Hematopoietic multipotent progenitor cell treated with erythropoietin and hydrocortisone succinate and interleukin-3 and kit ligand, for 4 days (in vitro differentiated cells): ENCODE measurements at regions not wholly inside any gene's neighbourhood (a gene's known extent, or its start where the extent isn't known, plus 50 kb on each side); places are given as distances from the start of the nearest gene placed in this dataset.
A peak's percentile ranks its signal among the peaks of the same experiment; 100 is the strongest.

Source experiments
- DNase-seq: peaks from one replicate; pipeline ENCODE4 v3.0.0-alpha.2; 2015

DNA sequence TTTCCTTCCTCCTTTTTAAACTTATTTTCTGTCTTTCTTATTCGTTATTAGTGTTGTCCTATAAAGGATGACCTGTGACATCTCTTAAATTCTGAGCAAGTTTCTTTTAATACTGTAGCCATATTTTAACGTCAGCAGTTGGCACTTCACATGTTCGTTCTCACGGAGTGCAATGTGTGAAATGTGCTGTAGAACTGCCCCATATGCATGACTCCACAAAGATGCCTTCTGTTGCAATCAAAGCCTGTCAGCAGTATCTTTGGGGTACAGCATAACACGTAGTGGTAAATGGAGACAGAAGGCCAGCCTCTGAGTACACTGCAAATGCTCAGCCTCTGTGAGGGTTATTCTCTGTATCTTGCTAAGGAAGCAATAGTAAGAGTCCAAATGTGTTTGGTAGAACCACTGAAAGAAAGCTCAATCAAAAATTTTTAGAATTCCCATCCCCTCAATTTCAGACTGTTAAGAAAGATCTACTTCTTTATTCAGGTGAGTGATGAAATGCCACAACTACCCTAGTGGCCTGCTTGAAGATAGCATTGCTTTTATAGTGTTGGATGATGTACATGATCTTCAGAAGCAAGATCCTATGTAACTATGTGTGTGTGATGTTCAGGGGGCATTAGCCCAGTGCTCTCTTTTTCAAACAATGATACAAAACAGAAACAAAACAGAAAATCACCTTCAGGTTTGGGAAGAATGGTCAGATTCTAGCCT lies 277.7 kb downstream of the TMEM167A start:
- DNase-seq, result no peak

DNA sequence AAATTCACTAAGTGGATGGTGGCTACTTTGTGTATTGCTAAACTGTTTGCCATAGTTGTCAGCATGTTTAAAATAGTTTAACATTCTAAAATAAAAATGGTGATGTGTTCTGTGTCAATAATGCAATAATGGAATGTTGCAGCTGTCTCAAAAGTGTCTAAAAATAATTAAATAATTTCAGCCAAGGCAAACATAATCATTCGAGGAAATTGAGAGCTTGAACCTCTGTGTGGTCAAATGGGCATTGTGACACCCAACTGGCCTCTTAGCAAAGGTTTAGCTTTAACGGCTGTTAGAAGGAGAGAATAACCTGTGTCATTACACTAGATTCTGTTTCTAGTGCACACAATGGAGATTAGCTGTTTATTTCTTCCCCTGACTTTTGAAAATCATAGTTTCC lies 278.5 kb downstream of the TMEM167A start:
- DNase-seq, result no peak

DNA sequence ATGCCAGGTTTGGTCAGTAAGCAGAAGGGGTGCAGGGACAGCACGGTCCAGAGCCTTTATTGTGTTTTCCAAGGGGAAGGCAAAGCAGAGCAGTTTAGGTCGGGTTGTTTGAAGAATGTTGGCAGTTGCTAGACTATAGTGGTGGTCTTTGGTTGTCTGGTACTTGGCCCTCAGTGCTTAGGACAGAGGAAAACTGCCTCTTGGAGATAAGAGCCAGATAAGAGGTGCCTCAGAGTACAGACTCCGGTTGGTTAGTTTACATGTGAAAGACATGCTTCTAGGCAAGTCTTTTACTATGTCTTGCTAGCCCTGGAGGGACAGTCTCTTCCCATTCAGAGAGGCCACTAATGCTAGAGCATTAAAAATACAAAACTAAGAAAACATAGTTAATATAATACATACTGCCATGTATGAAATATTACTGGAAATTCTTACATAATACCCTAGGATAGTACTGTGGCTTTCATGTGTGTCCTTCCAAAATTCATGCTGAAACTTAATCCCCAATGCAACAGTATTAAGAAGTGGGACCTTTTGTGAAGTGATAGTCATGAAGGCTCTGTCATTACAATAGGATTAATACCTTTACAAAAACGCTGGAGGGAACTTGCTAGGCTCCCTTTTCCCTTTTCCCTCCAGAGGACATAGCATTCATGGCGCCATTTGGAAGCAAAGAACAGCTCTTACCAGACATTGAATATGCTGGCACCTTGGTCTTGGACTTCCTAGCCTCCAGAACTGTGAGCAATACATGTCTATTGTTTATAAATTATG lies 280.4 kb downstream of the TMEM167A start:
- DNase-seq, result peak; percentile 35

DNA sequence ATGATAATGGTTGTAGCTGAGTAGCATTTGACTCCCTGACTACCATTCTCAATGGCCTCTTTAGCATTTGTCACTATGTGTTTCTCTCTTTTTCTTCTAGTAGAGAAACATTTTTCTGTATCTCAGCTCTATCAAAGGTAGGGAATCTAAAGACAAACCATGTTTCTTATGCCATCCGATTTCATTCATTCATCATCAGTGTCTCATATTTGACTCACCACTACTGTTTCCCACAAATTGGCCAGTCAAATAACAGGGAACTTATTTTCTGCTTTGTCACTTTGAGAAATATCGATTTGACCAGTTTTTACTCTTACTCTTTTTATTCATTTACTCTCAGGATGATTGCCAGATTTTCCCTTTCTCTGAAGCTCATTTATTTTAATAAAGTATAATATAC lies 282.3 kb downstream of the TMEM167A start:
- DNase-seq, result no peak

DNA sequence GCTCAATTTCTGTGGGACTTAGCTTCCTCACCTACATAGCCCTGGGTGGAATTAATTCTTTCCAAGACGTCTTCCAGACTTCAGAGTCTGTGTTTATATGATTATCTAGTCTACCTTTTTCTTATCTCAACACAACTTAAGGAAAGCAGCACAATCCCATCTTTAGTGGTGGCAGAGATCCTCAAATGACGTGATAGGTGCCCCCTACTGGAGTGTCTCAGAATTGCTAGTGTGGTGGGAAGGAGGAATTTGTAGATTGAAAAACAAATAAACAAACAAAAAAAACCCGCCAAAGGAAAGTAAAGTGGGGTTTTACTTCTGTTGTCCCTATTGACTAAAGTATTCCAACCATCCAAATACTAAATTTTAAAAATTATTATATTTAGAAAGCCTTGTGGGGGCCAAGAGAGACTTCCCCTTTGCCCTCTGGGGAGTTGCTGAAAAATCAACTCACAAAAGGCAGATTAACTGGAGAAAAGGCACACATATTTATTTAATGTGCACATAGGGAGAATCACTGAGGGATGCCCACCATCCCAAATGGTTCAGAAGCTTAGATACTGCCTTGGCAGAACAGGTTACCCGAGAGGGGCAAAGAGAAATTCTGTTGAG lies 283.3 kb downstream of the TMEM167A start:
- DNase-seq, result peak; percentile 40

GRCh38 chr5:82792096-82792495 lies 285.1 kb downstream of the TMEM167A start:
- no peak for DNase-seq

GRCh38 chr5:82789095-82789494 lies 288.1 kb downstream of the TMEM167A start:
- DNase-seq, result no peak

GRCh38 chr5:82786748-82787147 lies 290.4 kb downstream of the TMEM167A start:
- DNase-seq, result no peak

DNA sequence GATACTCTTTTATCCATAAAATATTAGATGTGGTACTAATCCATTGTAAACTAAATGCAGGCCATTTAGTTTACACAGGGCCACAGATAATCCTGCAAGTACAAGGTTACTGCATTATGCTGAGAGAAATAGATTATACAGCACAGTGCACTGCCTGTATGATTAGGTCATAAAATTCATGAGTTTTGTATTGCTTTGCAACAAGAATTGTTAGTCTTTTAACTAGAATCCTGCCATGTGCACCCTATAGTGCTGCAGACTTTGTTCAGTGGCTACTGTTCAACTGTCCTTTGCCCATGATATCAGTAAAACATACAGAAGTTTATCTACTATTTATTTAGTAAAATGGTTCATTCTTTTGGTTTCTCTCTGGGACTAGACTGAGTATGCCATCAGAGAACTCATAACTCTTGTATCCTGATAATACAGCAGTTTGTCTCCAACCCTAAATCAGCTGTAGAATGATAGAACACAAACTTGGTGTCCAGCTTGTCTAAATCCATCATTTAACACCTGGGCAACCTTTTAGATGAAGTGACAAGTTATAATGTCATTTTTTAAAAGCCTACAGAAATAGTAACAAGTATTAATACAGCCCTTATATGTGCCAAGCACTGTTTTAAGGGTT lies 291.2 kb downstream of the TMEM167A start:
- DNase-seq, result no peak

DNA sequence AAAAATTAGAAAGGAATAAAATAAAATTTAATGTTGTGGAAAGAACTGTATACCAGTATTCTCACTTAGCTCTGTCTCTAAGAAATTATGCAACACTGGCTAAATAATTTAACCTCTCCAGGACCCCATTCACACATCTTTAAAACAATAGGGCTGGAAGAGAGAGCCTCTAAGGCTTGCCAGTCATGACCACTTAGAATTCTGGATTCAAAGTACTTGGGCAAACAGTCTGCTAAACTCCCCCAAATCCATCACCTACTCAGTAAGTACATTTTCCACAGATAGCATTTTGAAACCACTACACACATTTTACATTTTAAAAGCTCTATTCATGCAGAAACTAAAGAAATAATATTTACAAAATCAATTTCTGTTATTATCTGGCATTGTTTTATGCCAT lies 291.7 kb downstream of the TMEM167A start:
- DNase-seq, result no peak

- no peak for DNase-seq
Observed at GRCh38 chr5:82784521-82784920, 292.7 kb downstream of the TMEM167A start.

GRCh38 chr5:82777106-82777505 lies 300.1 kb downstream of the TMEM167A start:
- peak; percentile 13 for DNase-seq

GRCh38 chr5:82772281-82772680 lies 304.9 kb downstream of the TMEM167A start:
- DNase-seq, result no peak

GRCh38 chr5:82766206-82766605 lies 311.0 kb downstream of the TMEM167A start:
- no peak for DNase-seq

DNA sequence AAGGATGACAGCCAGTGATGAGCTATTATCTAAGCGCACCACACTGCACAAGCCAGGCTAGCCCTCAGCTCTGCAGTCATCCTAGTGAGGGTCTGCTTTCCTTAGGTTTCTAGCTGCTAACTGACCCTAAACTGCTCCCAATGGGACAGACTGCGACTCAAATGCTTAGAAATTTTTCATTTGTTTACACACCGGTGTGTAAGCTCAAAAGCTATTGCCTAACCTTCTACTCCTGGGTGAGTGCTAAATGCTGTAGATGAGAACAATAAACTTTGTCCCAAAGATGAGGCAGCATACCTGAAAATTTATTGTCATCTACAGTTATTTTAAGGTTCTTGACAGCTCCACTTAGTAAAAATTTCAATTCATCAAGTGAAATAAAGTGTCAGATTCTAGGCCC lies 311.4 kb downstream of the TMEM167A start:
- DNase-seq, result no peak

DNA sequence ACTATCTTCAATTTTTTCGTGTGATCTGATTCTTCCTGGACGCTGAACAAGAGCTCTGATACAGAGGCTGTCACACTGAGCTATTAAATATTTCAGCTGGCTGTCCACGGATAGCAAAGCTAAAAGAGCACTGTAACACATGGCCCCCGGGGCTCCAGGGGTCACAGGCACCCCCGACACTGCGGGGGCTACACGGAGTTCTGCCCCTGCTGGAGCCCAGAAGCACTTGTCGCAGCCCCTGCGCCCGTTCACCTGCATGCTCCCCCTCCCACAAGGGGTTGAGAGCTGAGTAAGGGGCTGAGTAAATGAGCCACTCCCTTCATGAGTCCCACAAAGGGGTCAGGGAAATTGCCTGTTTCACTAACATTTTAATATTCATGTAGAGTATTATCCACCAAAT lies 316.3 kb downstream of the TMEM167A start:
- DNase-seq, result no peak

- no peak for DNase-seq
Observed at GRCh38 chr5:82758881-82759280, 318.3 kb downstream of the TMEM167A start.

DNA sequence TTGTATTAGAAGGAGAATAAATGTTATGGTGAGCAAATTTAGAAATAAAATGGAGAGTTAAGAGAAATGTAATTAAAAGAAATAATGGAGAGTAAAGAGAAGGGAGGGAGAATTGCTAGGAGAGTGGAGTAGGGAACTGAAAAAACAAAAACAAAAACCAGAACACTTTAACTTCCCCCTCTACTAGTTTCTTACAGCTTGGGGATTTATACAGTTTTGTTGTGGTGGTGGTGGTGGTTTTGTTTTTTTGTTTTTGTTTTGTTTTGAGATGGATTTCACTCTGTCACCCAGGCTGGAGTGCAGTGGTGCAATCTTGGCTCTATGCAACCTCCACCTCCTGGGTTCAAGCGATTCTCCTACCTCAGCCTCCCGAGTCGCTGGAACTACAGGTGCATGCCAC lies 322.4 kb downstream of the TMEM167A start:
- no peak for DNase-seq

GRCh38 chr5:82754036-82754746 lies 323.0 kb downstream of the TMEM167A start:
- DNase-seq, result no peak

GRCh38 chr5:82753374-82753773 lies 323.8 kb downstream of the TMEM167A start:
- DNase-seq, result no peak

DNA sequence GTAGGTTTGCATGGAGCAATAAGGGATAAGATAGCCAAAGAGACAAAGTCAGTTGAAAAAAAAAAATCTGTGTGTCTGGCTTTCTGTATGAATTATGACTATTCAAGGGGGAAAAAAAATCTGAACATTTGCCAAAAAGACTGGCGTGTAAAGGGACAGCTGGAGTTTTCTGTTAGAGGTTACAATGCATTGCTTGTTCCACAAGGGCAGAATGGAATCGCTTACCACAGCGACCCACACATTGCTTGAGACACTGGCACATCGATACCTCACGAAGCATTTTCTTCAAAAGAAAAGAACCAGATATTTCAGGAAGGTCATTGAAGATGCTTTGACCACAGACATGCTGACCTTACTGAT lies 327.8 kb downstream of the TMEM167A start:
- peak; percentile 59 for DNase-seq

- peak; percentile 26 for DNase-seq
Observed at GRCh38 chr5:82748688-82749460, 328.3 kb downstream of the TMEM167A start.
